Bone marrow (tissue), 2 donors: ENCODE measurements at regions not wholly inside any gene's neighbourhood (a gene's known extent, or its start where the extent isn't known, plus 50 kb on each side); places are given as distances from the start of the nearest gene placed in this dataset.
"Not testable (repeated sequence)": the region's sequence is repeated elsewhere in the genome, so short reads cannot be mapped to it uniquely, and the experiment has no call there.

ENCODE experiments used
- DNase-seq, 2 donors: peaks; one replicate each; lab custom pipeline; 2025; lab: John Stamatoyannopoulos, UW

GRCh38 chr20:55067158-55067825, 591.9 kb downstream of the DOK5 start:
- DNase-seq: no peak

- DNase-seq: no peak
Measured at GRCh38 chr20:55058938-55059337, 583.5 kb downstream of the DOK5 start.

- no peak for DNase-seq
Measured at GRCh38 chr20:55057779-55058415, 582.5 kb downstream of the DOK5 start.

- no peak for DNase-seq
Measured at GRCh38 chr20:55054453-55054852, 579.1 kb downstream of the DOK5 start.

GRCh38 chr20:55053389-55053788, 578.0 kb downstream of the DOK5 start:
- no peak for DNase-seq

- no peak for DNase-seq
Measured at GRCh38 chr20:55052459-55052858, 577.1 kb downstream of the DOK5 start.

- DNase-seq: no peak
Measured at GRCh38 chr20:55038684-55039083, 563.3 kb downstream of the DOK5 start.

GRCh38 chr20:55031971-55032370, 556.6 kb downstream of the DOK5 start:
- no peak for DNase-seq

- no peak for DNase-seq
Measured at GRCh38 chr20:55014766-55015165, 539.4 kb downstream of the DOK5 start.

- DNase-seq: no peak
Measured at GRCh38 chr20:55010761-55011160, 535.4 kb downstream of the DOK5 start.

GRCh38 chr20:55009066-55009465, 533.7 kb downstream of the DOK5 start:
- no peak for DNase-seq

- no peak for DNase-seq
Measured at GRCh38 chr20:55004044-55004443, 528.7 kb downstream of the DOK5 start.

GRCh38 chr20:54995553-54995952, 520.2 kb downstream of the DOK5 start:
- no peak for DNase-seq

GRCh38 chr20:54995011-54995410, 519.6 kb downstream of the DOK5 start:
- no peak for DNase-seq

- DNase-seq: no peak
Measured at GRCh38 chr20:54985091-54985490, 509.7 kb downstream of the DOK5 start.

GRCh38 chr20:54984104-54984448, 508.7 kb downstream of the DOK5 start:
- no peak for DNase-seq

- DNase-seq: not testable (repeated sequence)
Measured at GRCh38 chr20:54983394-54984103, 508.2 kb downstream of the DOK5 start.

- DNase-seq: no peak
Measured at GRCh38 chr20:54981175-54981574, 505.8 kb downstream of the DOK5 start.

GRCh38 chr20:54980103-54980960, 504.9 kb downstream of the DOK5 start:
- no peak for DNase-seq

GRCh38 chr20:54950304-54950703, 474.9 kb downstream of the DOK5 start:
- no peak for DNase-seq

- DNase-seq: no peak
Measured at GRCh38 chr20:54941666-54942065, 466.3 kb downstream of the DOK5 start.

GRCh38 chr20:54940522-54940921, 465.1 kb downstream of the DOK5 start:
- no peak for DNase-seq
